GM21717 (cell line): ENCODE measurements at regions not wholly inside any gene's neighbourhood (a gene's known extent, or its start where the extent isn't known, plus 50 kb on each side); places are given as distances from the start of the nearest gene placed in this dataset.

Source experiments
- ATAC-seq: cut with Tn5 transposase; IDR thresholded peaks from one replicate; pipeline ENCODE4 v1.9.1; 2021; ENCODE audit warnings: mild to moderate bottlenecking, moderate library complexity; ENCODE audit not compliant: unreplicated experiment

- ATAC-seq: no peak
These were observed 51.6 kb upstream of the PMEPA1 start for GRCh38 chr20:57761413-57761734.

GRCh38 chr20:57760698-57761412 lies 51.0 kb upstream of the PMEPA1 start:
- no peak for ATAC-seq

- no peak for ATAC-seq
These were observed 49.9 kb upstream of the PMEPA1 start for GRCh38 chr20:57759724-57760123.
